HPDE6-E6E7 (cell line): ENCODE measurements at regions not wholly inside any gene's neighbourhood (a gene's known extent, or its start where the extent isn't known, plus 50 kb on each side); places are given as distances from the start of the nearest gene placed in this dataset.

Experiments used
- DNase-seq: peaks from one replicate; pipeline ENCODE4 v3.0.0; 2011; ENCODE audit warnings: missing footprints; ENCODE audit errors: extremely low spot score

- DNase-seq: no peak
Measured at GRCh38 chr2:128750328-128751165, 431.9 kb upstream of the HS6ST1 start.

GRCh38 chr2:128751746-128752145, 433.1 kb upstream of the HS6ST1 start:
- DNase-seq: no peak

- DNase-seq: no peak
Measured at GRCh38 chr2:128752691-128753263, 434.1 kb upstream of the HS6ST1 start.

- no peak for DNase-seq
Measured at GRCh38 chr2:128753321-128753720, 434.7 kb upstream of the HS6ST1 start.

- no peak for DNase-seq
Measured at GRCh38 chr2:128753800-128754199, 435.1 kb upstream of the HS6ST1 start.

GRCh38 chr2:128754246-128754724, 435.6 kb upstream of the HS6ST1 start:
- no peak for DNase-seq

GRCh38 chr2:128755695-128756364, 437.2 kb upstream of the HS6ST1 start:
- no peak for DNase-seq

- no peak for DNase-seq
Measured at GRCh38 chr2:128756365-128756717, 437.7 kb upstream of the HS6ST1 start.

GRCh38 chr2:128765811-128766210, 447.1 kb upstream of the HS6ST1 start:
- DNase-seq: no peak

GRCh38 chr2:128768041-128768440, 449.4 kb upstream of the HS6ST1 start:
- no peak for DNase-seq

GRCh38 chr2:128769457-128770142, 450.9 kb upstream of the HS6ST1 start:
- DNase-seq: no peak

GRCh38 chr2:128770143-128771085, 451.7 kb upstream of the HS6ST1 start:
- no peak for DNase-seq

GRCh38 chr2:128771401-128771800, 452.7 kb upstream of the HS6ST1 start:
- no peak for DNase-seq

GRCh38 chr2:128772671-128773070, 454.0 kb upstream of the HS6ST1 start:
- DNase-seq: no peak

- DNase-seq: no peak
Measured at GRCh38 chr2:128773641-128774319, 455.1 kb upstream of the HS6ST1 start.

GRCh38 chr2:128774320-128775216, 455.9 kb upstream of the HS6ST1 start:
- DNase-seq: no peak

- no peak for DNase-seq
Measured at GRCh38 chr2:128775217-128775913, 456.7 kb upstream of the HS6ST1 start.

- no peak for DNase-seq
Measured at GRCh38 chr2:128775914-128776285, 457.2 kb upstream of the HS6ST1 start.
